Neural progenitor cell (in vitro differentiated cells): ENCODE measurements at regions not wholly inside any gene's neighbourhood (a gene's known extent, or its start where the extent isn't known, plus 50 kb on each side); places are given as distances from the start of the nearest gene placed in this dataset.

Experiments
- DNase-seq: peaks from one replicate; pipeline ENCODE4 v3.0.0-alpha.2; 2016; ENCODE audit warnings: low spot score
- H2AFZ ChIP-seq: fragments of 200-600 bp; sonication (generic); replicated peaks from 2 replicates; pipeline ENCODE4 v1.6.1; 2016; ENCODE audit warnings: antibody characterized with exemption
- H3F3A ChIP-seq: fragments of 200-600 bp; sonication (generic); 2 replicates; pipeline ENCODE4 v1.6.1; 2016; ENCODE audit warnings: antibody characterized with exemption, low read depth
- H3K27ac ChIP-seq: fragments of 200-600 bp; sonication (generic); 2 replicates; pipeline ENCODE4 v1.5.1; 2016; ENCODE audit warnings: mild to moderate bottlenecking
- H3K27me3 ChIP-seq: fragments of 200-600 bp; sonication (generic); 2 replicates; pipeline ENCODE4 v1.6.1; 2016; ENCODE audit warnings: mild to moderate bottlenecking, moderate library complexity
- H3K36me3 ChIP-seq: fragments of 200-600 bp; sonication (generic); 2 replicates; pipeline ENCODE4 v1.5.1; 2016
- H3K4me1 ChIP-seq: fragments of 200-600 bp; sonication (generic); 2 replicates; pipeline ENCODE4 v1.6.1; 2016; ENCODE audit warnings: mixed run types
- H3K4me2 ChIP-seq: fragments of 200-600 bp; sonication (generic); 2 replicates; pipeline ENCODE4 v1.6.1; 2016
- H3K4me3 ChIP-seq: fragments of 200-600 bp; sonication (generic); 2 replicates; pipeline ENCODE4 v1.5.1; 2016
- H3K79me2 ChIP-seq: fragments of 200-600 bp; sonication (generic); 2 replicates; pipeline ENCODE4 v1.6.1; 2016; ENCODE audit warnings: low read depth
- H3K9ac ChIP-seq: fragments of 200-600 bp; sonication (generic); 2 replicates; pipeline ENCODE4 v1.6.1; 2016
- H3K9me3 ChIP-seq: fragments of 200-600 bp; sonication (generic); 2 replicates; pipeline ENCODE4 v1.5.1; 2016; ENCODE audit warnings: low read depth
- H4K20me1 ChIP-seq: fragments of 200-600 bp; sonication (generic); 2 replicates; pipeline ENCODE4 v1.6.1; 2016; ENCODE audit warnings: low read depth
- H3K27ac Mint-ChIP-seq: 3 replicates; pipeline ENCODE4 v1.8.0; 2021; ENCODE audit warnings: mixed read lengths
- H3K27me3 Mint-ChIP-seq: 2 replicates; pipeline ENCODE4 v1.8.0; 2022; ENCODE audit warnings: low read depth, mild to moderate bottlenecking, inconsistent platforms, moderate library complexity, mixed read lengths; ENCODE audit not compliant: insufficient read depth
- H3K36me3 Mint-ChIP-seq: 3 replicates; pipeline ENCODE4 v1.8.0; 2021; ENCODE audit warnings: mixed read lengths
- H3K4me1 Mint-ChIP-seq: 3 replicates; pipeline ENCODE4 v1.8.0; 2021; ENCODE audit warnings: mixed read lengths
- H3K4me3 Mint-ChIP-seq: 3 replicates; pipeline ENCODE4 v1.8.0; 2021; ENCODE audit warnings: mild to moderate bottlenecking, moderate library complexity, mixed read lengths
- H3K9me3 Mint-ChIP-seq: 3 replicates; pipeline ENCODE4 v1.8.0; 2020; ENCODE audit warnings: mixed read lengths
- CTCF ChIP-seq: fragments of 200-600 bp; sonication (generic); IDR thresholded peaks from 2 replicates; pipeline ENCODE4 v1.5.1; 2017; ENCODE audit warnings: antibody characterized with exemption, mild to moderate bottlenecking
- EZH2 ChIP-seq: fragments of 200-600 bp; sonication (generic); IDR thresholded peaks from 2 replicates; pipeline ENCODE4 v1.6.1; 2017; ENCODE audit warnings: antibody characterized with exemption, mild to moderate bottlenecking, moderate library complexity
- EZH2phosphoT487 ChIP-seq: fragments of 200-600 bp; sonication (generic); IDR thresholded peaks from 2 replicates; pipeline ENCODE4 v1.6.1; 2017; ENCODE audit warnings: antibody characterized with exemption

GRCh38 chr4:181291615-181292014 is 951.6 kb upstream of the TENM3 start:
- Histone ChIP-seq H3K4me3 (no peak overlapping the region), H3K4me2 (no peak overlapping the region), H3K9me3 (no peaks in the 10 kb centered on the region), H2AFZ (no peak overlapping the region), H3K9ac (no peak overlapping the region), H3K27me3 (no peaks in the 10 kb centered on the region), H3K27ac (no peak overlapping the region), H4K20me1 (no peaks in the 10 kb centered on the region), H3F3A (no peaks in the 10 kb centered on the region), H3K4me1 (peaks cover 32% of the 10 kb centered on the region), H3K36me3 (no peaks in the 10 kb centered on the region), H3K79me2 (no peaks in the 10 kb centered on the region)
- Mint-ChIP-seq H3K27me3 (no peaks in the 10 kb centered on the region), H3K4me1 (peaks cover 23% of the 10 kb centered on the region), H3K27ac (no peak overlapping the region), H3K9me3 (no peaks in the 10 kb centered on the region), H3K4me3 (no peak overlapping the region), H3K36me3 (no peaks in the 10 kb centered on the region)
- no peak for DNase-seq
- TF ChIP-seq EZH2phosphoT487 (no peak), EZH2 (no peak), CTCF (no peak)

GRCh38 chr4:181293014-181293413 is 950.2 kb upstream of the TENM3 start:
- TF ChIP-seq EZH2phosphoT487 (no peak), CTCF (no peak), EZH2 (no peak)
- Histone ChIP-seq H4K20me1 (no peaks in the 10 kb centered on the region), H3K4me2 (peak overlapping the region; percentile 38), H2AFZ (peak overlapping the region; percentile 19), H3K79me2 (no peaks in the 10 kb centered on the region), H3K36me3 (no peaks in the 10 kb centered on the region), H3K27me3 (no peaks in the 10 kb centered on the region), H3K9ac (no peak overlapping the region), H3K9me3 (no peaks in the 10 kb centered on the region), H3K4me1 (peaks cover 25% of the 10 kb centered on the region), H3K27ac (no peak overlapping the region), H3K4me3 (no peak overlapping the region), H3F3A (no peaks in the 10 kb centered on the region)
- Mint-ChIP-seq H3K4me1 (peaks cover 18% of the 10 kb centered on the region), H3K27ac (no peak overlapping the region), H3K27me3 (no peaks in the 10 kb centered on the region), H3K9me3 (peaks cover 6% of the 10 kb centered on the region), H3K36me3 (no peaks in the 10 kb centered on the region), H3K4me3 (no peak overlapping the region)
- DNase-seq, result no peak

- no peaks in the 10 kb centered on the region for H3K9me3 ChIP-seq
- no peaks in the 10 kb centered on the region for H3F3A ChIP-seq
- no peak overlapping the region for H3K4me3 ChIP-seq
- H3K36me3 Mint-ChIP-seq, result no peaks in the 10 kb centered on the region
- H3K27ac Mint-ChIP-seq, result no peak overlapping the region
- H3K4me1 ChIP-seq, result peaks cover 21% of the 10 kb centered on the region
- H3K27ac ChIP-seq, result no peak overlapping the region
- peak; percentile 54 for DNase-seq
- H4K20me1 ChIP-seq, result no peaks in the 10 kb centered on the region
- TF ChIP-seq EZH2, result no peak
- no peak for TF ChIP-seq CTCF
- no peak for TF ChIP-seq EZH2phosphoT487
- no peaks in the 10 kb centered on the region for H3K27me3 Mint-ChIP-seq
- H3K4me3 Mint-ChIP-seq, result no peak overlapping the region
- peak overlapping the region; percentile 38 for H3K4me2 ChIP-seq
- no peaks in the 10 kb centered on the region for H3K27me3 ChIP-seq
- peaks cover 8% of the 10 kb centered on the region for H3K9me3 Mint-ChIP-seq
- H3K79me2 ChIP-seq, result no peaks in the 10 kb centered on the region
- H3K4me1 Mint-ChIP-seq, result peaks cover 15% of the 10 kb centered on the region
- no peak overlapping the region for H2AFZ ChIP-seq
- no peaks in the 10 kb centered on the region for H3K36me3 ChIP-seq
- no peak overlapping the region for H3K9ac ChIP-seq
These were observed 949.7 kb upstream of the TENM3 start for GRCh38 chr4:181293541-181293940.

GRCh38 chr4:181294421-181294820 is 948.8 kb upstream of the TENM3 start:
- H3K4me1 Mint-ChIP-seq, result peaks cover 14% of the 10 kb centered on the region

More at GRCh38 chr4:181294421-181294820, 948.8 kb upstream of the TENM3 start:
- no peak overlapping the region for H3K9ac ChIP-seq
- H3K36me3 ChIP-seq, result no peaks in the 10 kb centered on the region
- no peaks in the 10 kb centered on the region for H4K20me1 ChIP-seq
- Mint-ChIP-seq H3K36me3 (no peaks in the 10 kb centered on the region), H3K9me3 (peaks cover 12% of the 10 kb centered on the region), H3K27me3 (no peaks in the 10 kb centered on the region), H3K4me3 (no peak overlapping the region), H3K27ac (no peak overlapping the region)
- no peak overlapping the region for H2AFZ ChIP-seq
- no peak overlapping the region for H3K27ac ChIP-seq
- H3K4me2 ChIP-seq, result no peak overlapping the region
- H3K79me2 ChIP-seq, result no peaks in the 10 kb centered on the region
- no peak overlapping the region for H3K4me3 ChIP-seq
- no peak for TF ChIP-seq EZH2
- TF ChIP-seq EZH2phosphoT487, result no peak
- TF ChIP-seq CTCF, result no peak
- peaks cover 14% of the 10 kb centered on the region for H3K4me1 ChIP-seq
- no peaks in the 10 kb centered on the region for H3F3A ChIP-seq
- no peaks in the 10 kb centered on the region for H3K9me3 ChIP-seq
- H3K27me3 ChIP-seq, result no peaks in the 10 kb centered on the region
- DNase-seq, result no peak
